GM12801 (cell line): ENCODE measurements at regions not wholly inside any gene's neighbourhood (a gene's known extent, or its start where the extent isn't known, plus 50 kb on each side); places are given as distances from the start of the nearest gene placed in this dataset.

Experiments
- CTCF ChIP-seq: IDR thresholded peaks from one replicate; pipeline ENCODE4 v1.5.1; 2011; ENCODE audit warnings: control low read depth; ENCODE audit not compliant: insufficient read length; ENCODE audit errors: extremely low read depth

GRCh38 chr6:134636186-134636799 is 313.6 kb downstream of the ALDH8A1 start:
- TF ChIP-seq CTCF, result no peak

- TF ChIP-seq CTCF, result no peak
Measured at GRCh38 chr6:134634966-134635365, 314.9 kb downstream of the ALDH8A1 start.

- TF ChIP-seq CTCF, result no peak
Measured at GRCh38 chr6:134634466-134634865, 315.4 kb downstream of the ALDH8A1 start.

GRCh38 chr6:134632024-134632423 is 314.1 kb upstream of the SGK1 start:
- no peak for TF ChIP-seq CTCF

GRCh38 chr6:134631398-134631924 is 313.5 kb upstream of the SGK1 start:
- TF ChIP-seq CTCF, result no peak

GRCh38 chr6:134630508-134631121 is 312.7 kb upstream of the SGK1 start:
- no peak for TF ChIP-seq CTCF

GRCh38 chr6:134628154-134628553 is 310.2 kb upstream of the SGK1 start:
- TF ChIP-seq CTCF, result no peak
